Endothelial cell (in vitro differentiated cells): ENCODE measurements at regions not wholly inside any gene's neighbourhood (a gene's known extent, or its start where the extent isn't known, plus 50 kb on each side); places are given as distances from the start of the nearest gene placed in this dataset.

Experiments used
- DNase-seq: peaks from one replicate; pipeline ENCODE4 v3.0.0; 2021; ENCODE audit warnings: low spot score
- H3K27ac Mint-ChIP-seq: one replicate; pipeline ENCODE4 v1.8.0; 2021; ENCODE audit warnings: mixed read lengths, inconsistent platforms; ENCODE audit not compliant: unreplicated experiment
- H3K27me3 Mint-ChIP-seq: one replicate; pipeline ENCODE4 v1.8.0; 2021; ENCODE audit warnings: mild to moderate bottlenecking, moderate library complexity, mixed read lengths, inconsistent platforms; ENCODE audit not compliant: unreplicated experiment
- H3K36me3 Mint-ChIP-seq: one replicate; pipeline ENCODE4 v1.8.0; 2021; ENCODE audit warnings: mild to moderate bottlenecking, low read depth, mixed read lengths, inconsistent platforms; ENCODE audit not compliant: unreplicated experiment
- H3K4me1 Mint-ChIP-seq: one replicate; pipeline ENCODE4 v1.8.0; 2021; ENCODE audit warnings: mild to moderate bottlenecking, mixed read lengths, inconsistent platforms; ENCODE audit not compliant: unreplicated experiment
- H3K4me3 Mint-ChIP-seq: one replicate; pipeline ENCODE4 v1.8.0; 2021; ENCODE audit warnings: mild to moderate bottlenecking, mixed read lengths, inconsistent platforms; ENCODE audit not compliant: unreplicated experiment
- H3K9me3 Mint-ChIP-seq: one replicate; pipeline ENCODE4 v1.8.0; 2021; ENCODE audit warnings: mixed read lengths, inconsistent platforms; ENCODE audit not compliant: unreplicated experiment
- CTCF ChIP-seq: fragments of 200-600 bp; sonication (generic); IDR thresholded peaks from one replicate; pipeline ENCODE4 v1.5.0; 2021; ENCODE audit warnings: antibody characterized with exemption; ENCODE audit not compliant: unreplicated experiment

- H3K4me3 Mint-ChIP-seq, result no peak overlapping the region
- H3K27me3 Mint-ChIP-seq, result peaks cover 13% of the 10 kb centered on the region
- DNase-seq, result no peak
- H3K27ac Mint-ChIP-seq, result no peak overlapping the region
- H3K36me3 Mint-ChIP-seq, result peaks cover 26% of the 10 kb centered on the region
- no peak for TF ChIP-seq CTCF
- H3K9me3 Mint-ChIP-seq, result peaks cover 50% of the 10 kb centered on the region
- no peaks in the 10 kb centered on the region for H3K4me1 Mint-ChIP-seq
Measured at GRCh38 chr18:78898635-78899034, 81.0 kb upstream of the SALL3 start.

- H3K27ac Mint-ChIP-seq, result no peak overlapping the region
- DNase-seq, result no peak
- peaks cover 31% of the 10 kb centered on the region for H3K36me3 Mint-ChIP-seq
- no peak overlapping the region for H3K4me3 Mint-ChIP-seq
- peaks cover 13% of the 10 kb centered on the region for H3K27me3 Mint-ChIP-seq
- no peaks in the 10 kb centered on the region for H3K4me1 Mint-ChIP-seq
- peaks cover 55% of the 10 kb centered on the region for H3K9me3 Mint-ChIP-seq
- TF ChIP-seq CTCF, result no peak
Measured at GRCh38 chr18:78899241-78899640, 80.4 kb upstream of the SALL3 start.

- Mint-ChIP-seq H3K36me3 (peaks cover 31% of the 10 kb centered on the region), H3K9me3 (peaks cover 50% of the 10 kb centered on the region), H3K4me3 (no peak overlapping the region), H3K27me3 (peaks cover 13% of the 10 kb centered on the region), H3K4me1 (no peaks in the 10 kb centered on the region), H3K27ac (no peak overlapping the region)
- no peak for DNase-seq
- TF ChIP-seq CTCF, result no peak
Measured at GRCh38 chr18:78900938-78901909, 78.4 kb upstream of the SALL3 start.

- DNase-seq, result no peak
- Mint-ChIP-seq H3K9me3 (peaks cover 58% of the 10 kb centered on the region), H3K4me3 (no peak overlapping the region), H3K27ac (peak overlapping the region; percentile 13), H3K36me3 (peaks cover 26% of the 10 kb centered on the region), H3K4me1 (no peaks in the 10 kb centered on the region), H3K27me3 (peaks cover 11% of the 10 kb centered on the region)
- TF ChIP-seq CTCF, result no peak
Measured at GRCh38 chr18:78901923-78902794, 77.5 kb upstream of the SALL3 start.
